ENCODE measurements at regions not wholly inside any gene's neighbourhood (a gene's known extent, or its start where the extent isn't known, plus 50 kb on each side); places are given as distances from the start of the nearest gene placed in this dataset.

- TF ChIP-seq ZNF777 (tag by site-specific recombination; IDR thresholded peaks at IDR 0.05; ENCODE audit: borderline replicate concordance), result no peak
- TF ChIP-seq WT1 (tag by site-specific recombination; IDR thresholded peaks at IDR 0.05), result no peak
- TF ChIP-seq HOXC10 (CRISPR knock-in tag; IDR thresholded peaks at IDR 0.05), result no peak
- TF ChIP-seq ZNF488 (tag by site-specific recombination; IDR thresholded peaks at IDR 0.05), result no peak
Measured at GRCh38 chr11:90732486-90732885, 509.6 kb upstream of the CHORDC1 start (continued).

- no peaks in the 10 kb centered on the region for H3K36me3 ChIP-seq (ENCODE audit: control insufficient read depth in 2 of 2, insufficient read depth in 1 of 2, low read length in 2 of 2)
- CTCF ChIA-PET, result no interaction called here
- TF ChIP-seq ZNF341 (tag by site-specific recombination; IDR thresholded peaks at IDR 0.05; ENCODE audit: low read depth) (no peak), ZNF37A (tag by site-specific recombination; IDR thresholded peaks at IDR 0.05) (no peak), RBAK (tag by site-specific recombination; IDR thresholded peaks at IDR 0.05) (no peak), ZNF394 (tag by site-specific recombination; IDR thresholded peaks at IDR 0.05; ENCODE audit: borderline replicate concordance) (no peak), ZXDB (tag by site-specific recombination; IDR thresholded peaks at IDR 0.05) (no peak), ZNF561 (tag by site-specific recombination; IDR thresholded peaks at IDR 0.05; ENCODE audit: borderline replicate concordance) (no peak), KLF1 (tag by site-specific recombination; IDR thresholded peaks at IDR 0.05) (no peak), BCL11B (tag by site-specific recombination; IDR thresholded peaks at IDR 0.05; ENCODE audit: low read depth) (no peak), WT1 (tag by site-specific recombination; IDR thresholded peaks at IDR 0.05) (no peak), ZNF707 (tag by site-specific recombination; IDR thresholded peaks at IDR 0.05) (no peak), SP7 (tag by site-specific recombination; IDR thresholded peaks at IDR 0.05) (no peak), BCL6B (tag by site-specific recombination; IDR thresholded peaks at IDR 0.05) (no peak), ZNF202 (tag by site-specific recombination; IDR thresholded peaks at IDR 0.05; ENCODE audit: borderline replicate concordance) (no peak)
- H3K4me1 ChIP-seq (ENCODE audit: control insufficient read depth, insufficient read depth, low read length), result no peaks in the 10 kb centered on the region
- H3K27ac ChIP-seq (ENCODE audit: extremely low read depth, low read depth, low read length), result no peak overlapping the region
- POLR2A ChIA-PET, result no interaction called here
- no peak overlapping the region for H3K4me3 ChIP-seq (ENCODE audit: low read depth, low read length)
- no peaks in the 10 kb centered on the region for H3K9me3 ChIP-seq (ENCODE audit: control insufficient read depth, insufficient read depth, low read depth, low read length)
Measured at GRCh38 chr11:90723475-90723874, 500.6 kb upstream of the CHORDC1 start.

DNA sequence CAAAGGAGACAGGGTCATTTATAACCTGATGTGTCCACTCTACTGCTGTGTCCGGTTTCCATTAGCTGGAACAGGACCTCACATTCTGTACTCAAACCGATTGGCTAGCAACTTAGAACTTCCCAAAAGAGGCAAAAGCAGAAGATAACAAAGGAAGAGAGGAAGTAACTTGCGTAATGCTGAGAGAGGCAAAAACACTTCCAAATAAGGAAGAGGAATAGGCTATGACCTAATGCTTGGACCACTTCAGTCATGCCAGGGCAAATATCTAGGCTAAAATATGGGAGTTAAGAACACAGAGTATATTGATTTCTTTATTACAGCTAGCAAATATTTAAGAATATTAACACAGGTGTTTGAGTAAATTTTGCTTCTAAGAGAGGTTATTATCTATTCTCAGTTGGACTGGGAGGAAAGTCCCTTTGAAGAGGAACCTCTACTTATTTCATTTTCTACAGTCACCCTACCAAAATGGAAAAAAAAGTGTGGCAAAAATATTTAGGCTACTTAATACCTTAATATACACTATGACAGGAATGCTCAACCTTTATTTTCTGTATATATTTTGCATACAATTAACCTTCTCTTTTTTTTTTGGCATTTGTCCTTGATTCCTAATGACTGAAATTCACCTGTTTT lies 499.8 kb upstream of the CHORDC1 start:
- POLR2A ChIA-PET, result no interaction called here
- no peaks in the 10 kb centered on the region for H3K4me1 ChIP-seq (ENCODE audit: control insufficient read depth, insufficient read depth, low read length)
- H3K36me3 ChIP-seq (ENCODE audit: control insufficient read depth in 2 of 2, insufficient read depth in 1 of 2, low read length in 2 of 2), result no peaks in the 10 kb centered on the region
- no peak overlapping the region for H3K27ac ChIP-seq (ENCODE audit: extremely low read depth, low read depth, low read length)
- H3K9me3 ChIP-seq (ENCODE audit: control insufficient read depth, insufficient read depth, low read depth, low read length), result no peaks in the 10 kb centered on the region
- TF ChIP-seq BCL6B (tag by site-specific recombination; IDR thresholded peaks at IDR 0.05) (no peak), PRDM1 (tag by site-specific recombination; IDR thresholded peaks at IDR 0.05) (no peak), ZNF571 (tag by site-specific recombination; IDR thresholded peaks at IDR 0.05) (no peak), KLF1 (tag by site-specific recombination; IDR thresholded peaks at IDR 0.05) (no peak), ZNF777 (tag by site-specific recombination; IDR thresholded peaks at IDR 0.05; ENCODE audit: borderline replicate concordance) (no peak), ZNF398 (tag by site-specific recombination; IDR thresholded peaks at IDR 0.05) (no peak), ZNF266 (tag by site-specific recombination; IDR thresholded peaks at IDR 0.05; ENCODE audit: low read depth) (no peak), ZNF132 (tag by site-specific recombination; IDR thresholded peaks at IDR 0.05; ENCODE audit: borderline replicate concordance) (no peak), ZNF658 (tag by site-specific recombination; IDR thresholded peaks at IDR 0.05) (no peak), GLI4 (tag by site-specific recombination; IDR thresholded peaks at IDR 0.05) (no peak), ZNF677 (tag by site-specific recombination; IDR thresholded peaks at IDR 0.05) (no peak), MZF1 (tag by site-specific recombination; IDR thresholded peaks at IDR 0.05; ENCODE audit: borderline replicate concordance) (no peak)
- H3K4me3 ChIP-seq (ENCODE audit: low read depth, low read length), result no peak overlapping the region
- CTCF ChIA-PET, result no interaction called here
